ENCODE measurements at regions not wholly inside any gene's neighbourhood (a gene's known extent, or its start where the extent isn't known, plus 50 kb on each side); places are given as distances from the start of the nearest gene placed in this dataset.

- TF ChIP-seq POLR2AphosphoS5 (IDR thresholded peaks at IDR 0.05; ENCODE audit: low read depth, low read length), result no peak
- no peak for TF ChIP-seq CTCF (IDR thresholded peaks at IDR 0.05)
- no peak for TF ChIP-seq TCF7L2 (IDR thresholded peaks at IDR 0.05; ENCODE audit: low read depth, low read length)
- TF ChIP-seq REST (IDR thresholded peaks at IDR 0.05; ENCODE audit: insufficient read depth in 1 of 2, low read depth in 2 of 2, low read length in 1 of 2), result no peak
- TF ChIP-seq SIN3A (IDR thresholded peaks at IDR 0.05; ENCODE audit: borderline replicate concordance, insufficient read depth, low read depth, low read length), result no peak
These were observed 837.7 kb upstream of the ZNF608 start for GRCh38 chr5:125584140-125584520.
